NCI-H748 (cell line): ENCODE measurements at regions not wholly inside any gene's neighbourhood (a gene's known extent, or its start where the extent isn't known, plus 50 kb on each side); places are given as distances from the start of the nearest gene placed in this dataset.

Experiments used
- DNase-seq: peaks from one replicate; lab custom pipeline; 2025; ENCODE audit not compliant: unreplicated experiment; lab: John Stamatoyannopoulos, UW

GRCh38 chr7:16172366-16172765, 249.0 kb downstream of the CRPPA start:
- DNase-seq, result no peak

DNA sequence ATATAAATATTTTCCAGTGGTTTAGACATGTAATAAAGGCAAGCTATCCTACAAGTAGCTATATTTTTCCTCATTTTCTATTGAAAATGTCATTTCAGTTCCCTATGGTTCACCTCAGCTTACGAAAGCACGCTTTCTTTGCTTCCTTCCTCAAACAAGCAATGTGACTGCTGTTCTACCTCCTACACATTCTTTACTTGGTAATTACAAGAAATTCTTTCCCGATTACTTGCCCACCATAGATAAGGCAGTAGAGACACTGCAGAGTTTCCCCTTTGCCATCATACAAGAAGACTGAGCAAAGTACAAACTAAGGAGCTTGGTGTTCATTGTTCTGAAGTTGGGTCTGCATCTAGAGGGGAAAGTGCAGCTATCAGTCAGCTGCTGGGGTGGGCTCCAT, 249.4 kb downstream of the CRPPA start:
- no peak for DNase-seq

DNA sequence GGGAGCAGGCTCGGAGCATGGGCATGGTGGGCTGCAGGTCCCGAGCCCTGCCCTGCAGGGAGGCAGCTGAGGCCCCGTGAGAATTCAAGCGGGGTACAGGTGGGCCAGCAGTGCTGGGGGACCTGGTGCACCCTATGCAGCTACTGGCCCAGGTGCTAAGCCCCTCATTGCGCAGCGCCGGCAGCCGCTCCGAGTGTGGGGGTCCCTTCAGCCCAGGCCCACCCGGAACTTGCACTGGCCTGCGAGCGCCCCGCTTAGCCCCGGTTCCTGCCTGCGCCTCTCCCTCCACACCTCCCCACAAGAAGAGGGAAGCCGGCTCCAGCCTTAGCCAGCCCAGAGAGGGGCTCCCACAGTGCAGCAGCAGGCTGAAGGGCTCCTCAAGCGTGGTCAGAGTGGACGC, 250.7 kb downstream of the CRPPA start:
- no peak for DNase-seq

- no peak for DNase-seq
Observed at GRCh38 chr7:16169537-16169936, 251.8 kb downstream of the CRPPA start.

- DNase-seq, result no peak
Observed at GRCh38 chr7:16167526-16167925, 253.8 kb downstream of the CRPPA start.

- no peak for DNase-seq
Observed at GRCh38 chr7:16144361-16144760, 277.0 kb downstream of the CRPPA start.

DNA sequence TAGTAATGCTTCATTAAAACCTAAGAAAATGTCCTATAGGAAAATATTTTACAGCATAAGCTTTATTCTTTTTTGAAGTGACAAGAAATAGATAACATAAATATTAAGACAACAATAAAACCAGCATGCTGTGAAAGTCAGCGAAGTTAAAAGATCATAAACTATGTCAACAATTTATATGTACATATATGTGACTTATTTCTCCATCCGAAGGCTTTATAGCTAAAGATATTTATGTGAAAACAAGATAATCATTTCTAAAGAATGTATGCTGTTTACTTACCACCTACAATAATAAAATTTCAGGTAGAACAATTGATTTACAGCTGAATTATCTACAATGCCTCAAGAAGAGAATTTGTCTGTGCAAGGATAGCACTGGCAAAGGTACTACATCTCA, 283.4 kb downstream of the CRPPA start:
- no peak for DNase-seq

- no peak for DNase-seq
Observed at GRCh38 chr7:16136896-16137295, 284.4 kb downstream of the CRPPA start.

GRCh38 chr7:16135658-16136057, 285.7 kb downstream of the CRPPA start:
- DNase-seq, result no peak

DNA sequence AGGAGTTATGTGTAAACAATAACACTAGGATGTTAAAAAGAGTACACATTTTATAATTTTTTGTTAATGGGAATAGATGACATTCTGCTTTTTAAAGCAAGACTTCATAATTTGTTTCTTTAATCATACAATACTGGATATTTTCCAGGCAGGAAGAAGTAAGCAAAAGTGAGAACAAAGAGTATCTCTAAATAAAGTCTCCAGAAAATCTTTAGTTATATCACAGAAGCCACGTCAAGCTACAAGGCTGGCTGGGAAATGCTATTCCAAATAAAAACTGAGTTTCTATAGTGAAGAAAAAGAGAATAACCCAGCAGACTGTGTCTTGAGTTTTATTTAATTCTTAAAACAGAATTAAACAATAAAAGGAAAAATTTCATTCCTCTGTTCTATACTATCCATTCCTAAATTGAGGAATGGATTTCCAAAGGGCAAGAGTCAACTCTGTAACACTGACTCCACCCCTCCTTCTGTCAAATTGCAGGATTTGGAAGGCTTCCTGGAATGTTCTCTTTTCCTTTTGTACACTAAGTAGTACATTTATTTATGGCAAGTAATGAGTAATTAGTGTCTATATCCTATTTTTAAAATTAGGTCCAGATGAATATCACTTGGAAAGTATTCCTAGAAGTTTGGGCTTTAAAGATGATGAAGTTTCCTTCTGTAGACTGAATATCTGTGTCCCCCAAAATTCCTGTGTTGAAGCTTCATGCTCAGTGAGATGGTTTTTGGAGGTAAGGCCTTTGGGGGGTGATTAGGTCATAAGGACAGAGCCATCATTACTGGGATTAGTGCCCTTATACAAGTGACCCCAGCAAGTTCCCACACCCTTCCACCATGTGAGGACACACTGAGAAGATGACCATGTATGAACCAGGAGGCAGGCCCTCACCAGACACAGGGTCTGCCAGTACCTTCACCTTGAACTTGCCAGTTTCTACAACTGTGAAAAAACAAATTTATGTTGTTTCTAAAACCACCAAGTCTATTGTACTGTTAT, 290.9 kb downstream of the CRPPA start:
- DNase-seq, result no peak

DNA sequence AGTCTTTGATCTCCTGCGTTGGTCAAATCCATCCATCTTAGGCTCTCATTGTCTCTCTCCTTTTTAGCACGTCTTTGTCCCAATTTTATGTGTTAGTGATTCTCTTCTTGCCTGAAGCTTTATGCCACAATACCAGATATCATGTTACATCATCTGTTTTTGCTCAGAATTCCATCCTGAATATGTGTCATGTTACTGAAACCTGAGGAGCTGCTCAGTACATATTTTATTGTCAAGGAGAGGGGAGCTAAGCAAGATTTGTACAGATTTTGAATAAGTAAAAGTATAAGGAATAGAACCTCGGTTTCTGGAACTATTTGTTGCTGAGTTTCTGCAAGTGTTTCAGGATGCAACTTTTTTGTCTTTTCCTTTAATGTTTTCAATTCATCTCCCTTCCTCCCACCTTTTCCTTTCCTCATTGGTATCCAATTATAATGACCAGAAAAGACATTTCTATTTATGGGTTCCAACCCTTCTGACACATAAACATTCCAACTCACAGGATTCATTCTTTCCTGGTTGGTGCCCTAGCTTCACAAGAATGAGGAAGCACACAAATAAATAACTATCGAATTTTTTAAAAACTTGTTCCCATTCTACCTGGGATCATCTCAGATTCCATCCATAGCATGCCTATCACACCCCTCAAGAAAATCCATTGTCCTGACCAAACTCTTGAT, 291.8 kb downstream of the CRPPA start:
- DNase-seq, result peak; percentile 76

GRCh38 chr7:16123117-16123770, 298.1 kb downstream of the CRPPA start:
- peak; percentile 13 for DNase-seq

DNA sequence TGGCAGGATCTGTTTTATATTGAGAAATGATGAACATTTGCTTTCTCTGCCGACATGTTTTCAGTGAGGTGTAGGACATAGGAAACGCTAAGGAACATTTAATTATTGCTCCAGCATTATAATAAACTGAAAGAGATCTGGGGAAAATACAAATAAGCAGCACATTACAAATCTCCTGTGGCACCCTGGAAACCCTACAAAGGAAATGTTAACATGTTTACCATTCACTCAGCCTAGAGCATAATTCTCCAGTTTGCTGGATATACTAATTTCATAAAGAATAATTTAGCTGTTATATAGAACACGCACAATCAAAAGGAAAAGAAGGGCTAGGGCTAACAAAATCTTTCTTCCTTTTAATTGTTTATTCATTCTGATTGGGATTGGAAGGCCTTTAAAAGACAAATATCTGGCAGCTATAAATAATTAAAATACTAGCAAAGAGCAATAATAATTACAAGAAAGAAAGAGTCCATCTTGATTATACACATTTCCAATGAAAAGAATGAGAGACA, 299.4 kb downstream of the CRPPA start:
- DNase-seq, result no peak

GRCh38 chr7:16115374-16115773, 306.0 kb downstream of the CRPPA start:
- DNase-seq, result no peak

DNA sequence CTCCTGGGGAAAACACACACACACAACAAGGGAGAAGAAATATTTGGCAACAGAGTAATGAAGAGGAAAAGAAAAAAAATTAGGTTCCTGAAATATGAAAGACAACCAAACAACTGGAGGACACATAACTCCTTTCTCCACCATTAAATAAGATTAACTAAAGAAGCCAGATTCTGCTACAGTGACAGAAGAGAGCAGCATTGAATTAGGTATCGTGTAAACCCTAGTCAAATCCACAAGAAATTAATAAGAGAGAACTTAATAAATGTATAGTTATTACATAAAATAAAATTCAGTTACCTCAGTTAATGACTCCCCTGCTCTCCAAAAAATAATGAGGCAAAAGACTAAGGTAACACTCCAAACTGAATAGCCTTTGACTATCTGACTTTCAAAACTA, 306.7 kb downstream of the CRPPA start:
- peak; percentile 26 for DNase-seq

DNA sequence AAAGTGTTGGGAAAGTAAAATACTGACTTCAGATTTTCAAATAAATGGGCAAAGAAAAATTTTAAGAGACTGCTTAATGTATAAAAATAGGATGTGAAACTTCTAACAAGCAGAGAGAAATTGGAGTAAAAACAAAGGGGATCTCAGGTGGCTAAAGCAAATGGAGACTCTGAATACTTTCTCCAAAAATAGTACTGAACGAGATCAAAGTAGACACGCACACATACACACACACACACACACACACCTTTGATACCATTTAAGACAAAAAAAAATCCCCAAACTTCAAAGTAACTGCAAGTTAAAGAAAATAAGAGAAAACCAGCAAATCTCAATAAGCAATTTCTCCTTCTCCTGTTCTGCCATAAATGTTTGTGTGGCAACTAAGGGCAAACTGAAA, 307.3 kb downstream of the CRPPA start:
- no peak for DNase-seq

- DNase-seq, result no peak
Observed at GRCh38 chr7:16113058-16113457, 308.3 kb downstream of the CRPPA start.

DNA sequence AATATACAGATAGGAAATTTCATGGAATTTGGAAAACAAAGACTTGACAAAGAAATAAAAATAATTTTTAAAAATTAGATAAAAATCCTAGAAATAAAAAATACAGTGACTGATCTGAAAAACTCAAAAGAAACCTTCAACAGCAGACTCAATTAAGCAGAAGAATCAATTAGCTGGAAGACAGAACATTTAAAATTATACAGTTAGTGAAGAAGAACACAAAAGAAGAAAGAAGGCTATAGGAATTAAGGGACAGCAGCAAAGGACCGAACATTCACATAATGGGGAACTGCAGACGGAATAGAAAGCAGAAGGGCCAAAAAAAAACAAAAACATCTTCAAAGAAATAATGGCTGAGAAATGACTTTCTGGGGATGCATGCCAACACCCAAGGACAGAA, 314.5 kb downstream of the CRPPA start:
- no peak for DNase-seq

- DNase-seq, result no peak
Observed at GRCh38 chr7:16106300-16106699, 315.0 kb downstream of the CRPPA start.

DNA sequence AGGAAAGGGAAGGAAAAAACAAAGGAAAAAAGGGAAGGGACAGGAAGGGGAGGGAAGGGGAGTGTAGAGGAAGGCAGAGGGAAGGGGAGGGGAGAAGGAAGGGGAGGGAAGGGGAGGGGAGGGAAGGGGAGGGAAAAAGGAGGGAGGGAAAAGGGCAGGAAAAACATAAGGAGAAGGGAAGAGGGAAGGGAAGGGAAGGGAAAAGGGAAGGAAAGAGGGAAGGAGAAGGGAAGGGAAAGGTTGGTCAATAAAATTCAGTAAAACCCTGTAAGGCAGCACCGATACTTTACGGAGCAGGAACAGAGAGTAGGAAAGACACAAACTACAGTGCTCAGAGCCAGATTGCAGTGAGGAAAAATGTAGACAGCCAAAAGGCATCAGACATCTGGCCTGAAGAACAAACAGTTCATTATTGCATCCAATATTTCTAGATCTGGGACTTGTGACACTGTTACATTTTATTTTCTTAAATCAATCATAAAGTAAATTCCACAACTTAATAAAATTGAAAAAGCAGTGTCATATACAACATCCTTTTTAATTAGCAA, 322.0 kb downstream of the CRPPA start:
- DNase-seq, result no peak

DNA sequence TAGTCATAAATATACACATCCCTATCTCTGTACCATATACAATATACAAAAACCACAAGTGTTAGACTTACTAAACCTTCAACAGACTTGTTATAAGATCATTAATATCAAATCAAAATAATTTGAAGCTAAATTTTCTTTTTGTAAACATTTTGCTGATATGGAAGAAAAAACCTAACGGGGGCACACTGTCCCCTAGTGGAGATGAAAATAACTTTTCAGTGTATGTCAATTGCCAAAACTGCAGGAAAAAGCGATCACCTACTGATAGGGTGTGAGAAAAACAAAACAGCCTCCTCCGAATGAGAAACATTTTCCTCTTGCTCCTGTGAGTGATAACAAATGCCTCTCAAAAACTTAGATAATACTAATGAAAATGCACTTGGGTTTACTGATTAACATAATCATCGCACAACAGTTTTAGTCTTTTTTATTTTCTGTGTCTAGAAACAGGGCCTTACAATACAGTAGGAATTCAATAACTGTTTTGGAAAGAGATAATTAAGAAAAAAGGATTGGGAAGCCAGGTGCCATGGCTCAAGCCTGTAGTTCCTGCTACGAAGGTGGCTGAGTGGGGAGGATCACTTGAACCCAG, 322.7 kb downstream of the CRPPA start:
- peak; percentile 17 for DNase-seq
